ENCODE measurements at regions not wholly inside any gene's neighbourhood (a gene's known extent, or its start where the extent isn't known, plus 50 kb on each side); places are given as distances from the start of the nearest gene placed in this dataset.

- TF ChIP-seq GATA3 (IDR thresholded peaks at IDR 0.05; ENCODE audit: low read depth, low read length) = no peak
- no peak for TF ChIP-seq GATA2 (IDR thresholded peaks at IDR 0.05; ENCODE audit: low read depth, low read length)
Observed at GRCh38 chr17:79164913-79165695, 90.5 kb downstream of the ENGASE start.

Measured in SH-SY5Y (cell line).